ENCODE measurements at regions not wholly inside any gene's neighbourhood (a gene's known extent, or its start where the extent isn't known, plus 50 kb on each side); places are given as distances from the start of the nearest gene placed in this dataset.
A peak's percentile ranks its signal among the peaks of the same experiment; 100 is the strongest.

GRCh38 chr3:153350420-153350819 lies 188.4 kb downstream of the RAP2B start:
- no peaks in the 10 kb centered on the region for H3K9me3 ChIP-seq (ENCODE audit: control insufficient read depth, low read depth, low read length)
- DNase-seq (ENCODE audit: low read depth, low spot score) (peak; percentile 46), FAIRE-seq (peak; percentile 39)
- H3K27me3 ChIP-seq (ENCODE audit: control insufficient read depth, extremely low read depth, insufficient read depth, low read length): no peaks in the 10 kb centered on the region
- H3K4me1 ChIP-seq (ENCODE audit: control insufficient read depth, extremely low read depth, insufficient read depth, low read length): peaks cover 22% of the 10 kb centered on the region
- no peak overlapping the region for H3K27ac ChIP-seq (ENCODE audit: control insufficient read depth, insufficient read depth, low read length)
- H4K20me1 ChIP-seq (ENCODE audit: control insufficient read depth, extremely low read depth, insufficient read depth, low read length): no peaks in the 10 kb centered on the region
- dilution Hi-C loops (cut with MboI; ENCODE audit: extremely low pct_ligation_motif_present, low sequenced_read_pairs): no loop called here
- peak overlapping the region; percentile 22 for H3K4me2 ChIP-seq (ENCODE audit: control insufficient read depth, extremely low read depth, insufficient read depth, low read depth, low read length)
- no peaks in the 10 kb centered on the region for H3K79me2 ChIP-seq (ENCODE audit: control insufficient read depth, insufficient read depth, low read length)
- TF ChIP-seq EZH2 (IDR thresholded peaks at IDR 0.05; ENCODE audit: low read length) (no peak), CTCF (optimal IDR thresholded peaks at IDR 0.05 in 1 of 3, IDR thresholded peaks at IDR 0.05 in 1 of 3, conservative IDR thresholded peaks at IDR 0.05 in 1 of 3; ENCODE audit: extremely low read depth in 1 of 3, insufficient read depth in 2 of 3, low read length in 3 of 3) (no peak)
- no peaks in the 10 kb centered on the region for H3K36me3 ChIP-seq (ENCODE audit: control insufficient read depth in 2 of 2, extremely low read depth in 1 of 2, insufficient read depth in 2 of 2, low read length in 2 of 2)
- H3K4me3 ChIP-seq (ENCODE audit: control insufficient read depth in 2 of 3, extremely low read depth in 1 of 3, insufficient read depth in 2 of 3, low read depth in 1 of 3, low read length in 3 of 3): no peak overlapping the region
- no peak overlapping the region for H3K9ac ChIP-seq (ENCODE audit: control insufficient read depth, extremely low read depth, insufficient read depth, low read length)
- H3K9me1 ChIP-seq (ENCODE audit: control insufficient read depth, extremely low read depth, insufficient read depth, low read length): no peaks in the 10 kb centered on the region
- no peak overlapping the region for H2AFZ ChIP-seq (ENCODE audit: control insufficient read depth, low read length)

GRCh38 chr3:153354641-153355040 lies 192.6 kb downstream of the RAP2B start:
- dilution Hi-C loops (cut with MboI; ENCODE audit: extremely low pct_ligation_motif_present, low sequenced_read_pairs): no loop called here
- no peak for FAIRE-seq
- no peaks in the 10 kb centered on the region for H3K36me3 ChIP-seq (ENCODE audit: control insufficient read depth in 2 of 2, extremely low read depth in 1 of 2, insufficient read depth in 2 of 2, low read length in 2 of 2)

More at GRCh38 chr3:153354641-153355040, 192.6 kb downstream of the RAP2B start:
- Histone ChIP-seq H3K4me1 (ENCODE audit: control insufficient read depth, extremely low read depth, insufficient read depth, low read length) (peaks cover 15% of the 10 kb centered on the region), H3K27ac (ENCODE audit: control insufficient read depth, insufficient read depth, low read length) (no peak overlapping the region), H3K79me2 (ENCODE audit: control insufficient read depth, insufficient read depth, low read length) (no peaks in the 10 kb centered on the region), H3K9me3 (ENCODE audit: control insufficient read depth, low read depth, low read length) (no peaks in the 10 kb centered on the region), H2AFZ (ENCODE audit: control insufficient read depth, low read length) (no peak overlapping the region), H3K9ac (ENCODE audit: control insufficient read depth, extremely low read depth, insufficient read depth, low read length) (no peak overlapping the region), H4K20me1 (ENCODE audit: control insufficient read depth, extremely low read depth, insufficient read depth, low read length) (no peaks in the 10 kb centered on the region), H3K4me3 (ENCODE audit: control insufficient read depth in 2 of 3, extremely low read depth in 1 of 3, insufficient read depth in 2 of 3, low read depth in 1 of 3, low read length in 3 of 3) (no peak overlapping the region), H3K4me2 (ENCODE audit: control insufficient read depth, extremely low read depth, insufficient read depth, low read depth, low read length) (no peak overlapping the region), H3K9me1 (ENCODE audit: control insufficient read depth, extremely low read depth, insufficient read depth, low read length) (no peaks in the 10 kb centered on the region), H3K27me3 (ENCODE audit: control insufficient read depth, extremely low read depth, insufficient read depth, low read length) (no peaks in the 10 kb centered on the region)
- TF ChIP-seq CTCF (optimal IDR thresholded peaks at IDR 0.05 in 1 of 3, IDR thresholded peaks at IDR 0.05 in 1 of 3, conservative IDR thresholded peaks at IDR 0.05 in 1 of 3; ENCODE audit: extremely low read depth in 1 of 3, insufficient read depth in 2 of 3, low read length in 3 of 3): no peak
- no peak for TF ChIP-seq EZH2 (IDR thresholded peaks at IDR 0.05; ENCODE audit: low read length)
- DNase-seq (ENCODE audit: low read depth, low spot score): no peak
